GM10248 (cell line): ENCODE measurements at regions not wholly inside any gene's neighbourhood (a gene's known extent, or its start where the extent isn't known, plus 50 kb on each side); places are given as distances from the start of the nearest gene placed in this dataset.

Experiments
- CTCF ChIA-PET: fragments of 300-600 bp; sonication (Branson Sonifier 250); formaldehyde crosslinking; extraction: SDS; loops from one replicate; lab custom pipeline; 2021; ENCODE audit warnings: antibody characterized with exemption; lab: Yijun Ruan, JAX
- POLR2A ChIA-PET: fragments of 350-650 bp; sonication (Branson Sonifier 250); formaldehyde crosslinking; extraction: SDS; loops from one replicate; lab custom pipeline; 2020; ENCODE audit warnings: antibody characterized with exemption; lab: Yijun Ruan, JAX
- DNase-seq: peaks from one replicate; pipeline ENCODE4 v3.0.0; 2012; ENCODE audit errors: extremely low spot score
- CTCF ChIP-seq: IDR thresholded peaks from 2 replicates; pipeline ENCODE4 v1.5.1; 2012; ENCODE audit warnings: mild to moderate bottlenecking, low read depth; ENCODE audit errors: extremely low read depth, missing control alignments, control extremely low read depth

GRCh38 chr5:155728857-155729683 is 597.9 kb upstream of the SGCD start:
- ChIA-PET CTCF (no interaction called here), POLR2A (no interaction called here)
- no peak for DNase-seq
- no peak for TF ChIP-seq CTCF

- ChIA-PET CTCF (no interaction called here), POLR2A (no interaction called here)
- DNase-seq, result no peak
- TF ChIP-seq CTCF, result no peak
These were observed 597.3 kb upstream of the SGCD start for GRCh38 chr5:155729684-155730059.

- ChIA-PET CTCF (no interaction called here), POLR2A (no interaction called here)
- no peak for TF ChIP-seq CTCF
- DNase-seq, result no peak
These were observed 594.2 kb upstream of the SGCD start for GRCh38 chr5:155732587-155733376.

GRCh38 chr5:155733935-155734334 is 593.0 kb upstream of the SGCD start:
- no peak for DNase-seq
- CTCF ChIA-PET, result no interaction called here
- POLR2A ChIA-PET, result no interaction called here
- TF ChIP-seq CTCF, result no peak

- no peak for DNase-seq
- no peak for TF ChIP-seq CTCF
- ChIA-PET CTCF (no interaction called here), POLR2A (no interaction called here)
These were observed 591.6 kb upstream of the SGCD start for GRCh38 chr5:155735388-155735787.

- ChIA-PET POLR2A (no interaction called here), CTCF (no interaction called here)
- no peak for DNase-seq
- TF ChIP-seq CTCF, result no peak
These were observed 588.3 kb upstream of the SGCD start for GRCh38 chr5:155738616-155739015.
